GM13977 (cell line): ENCODE measurements at regions not wholly inside any gene's neighbourhood (a gene's known extent, or its start where the extent isn't known, plus 50 kb on each side); places are given as distances from the start of the nearest gene placed in this dataset.

Source experiments
- DNase-seq: peaks from one replicate; pipeline ENCODE4 v3.0.0; 2012; ENCODE audit warnings: low spot score
- in situ Hi-C: fragments of 300-500 bp; cut with MboI; formaldehyde crosslinking; loops from one replicate; pipeline ENCODE4 v1.12.0; 2022; ENCODE audit warnings: low sequenced_read_pairs, low pct_unique_long_range_greater_than_20kb, mixed read lengths, inconsistent platforms; ENCODE audit not compliant: unreplicated experiment
- TF ChIP-seq, protein P1 (sequence below): IDR thresholded peaks from 2 replicates; pipeline ENCODE4 v1.5.1; 2012; ENCODE audit warnings: mild to moderate bottlenecking, control low read depth; ENCODE audit not compliant: insufficient read depth; ENCODE audit errors: extremely low read depth, missing control alignments

DNA sequence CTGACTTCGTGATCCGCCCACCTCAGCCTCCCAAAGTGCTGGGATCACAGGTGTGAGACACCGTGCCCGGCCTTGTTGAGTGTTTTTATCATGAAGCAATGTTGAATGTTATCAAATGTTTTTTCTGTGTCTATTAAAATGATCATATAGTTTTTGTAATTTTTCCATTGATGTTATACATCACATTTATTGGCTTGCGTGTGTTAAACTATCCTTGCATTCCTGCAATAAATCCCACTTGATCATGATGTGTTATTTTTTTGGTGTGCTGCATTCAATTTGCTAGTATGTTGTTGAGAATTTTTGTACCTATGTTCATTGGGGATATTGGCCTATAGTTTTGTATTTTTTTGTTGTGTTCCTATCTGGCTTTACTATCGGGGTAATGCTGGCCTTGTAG lies 113.1 kb upstream of the PARD3B start:
- in situ Hi-C loops: no loop called here
- TF ChIP-seq, protein P1, sequence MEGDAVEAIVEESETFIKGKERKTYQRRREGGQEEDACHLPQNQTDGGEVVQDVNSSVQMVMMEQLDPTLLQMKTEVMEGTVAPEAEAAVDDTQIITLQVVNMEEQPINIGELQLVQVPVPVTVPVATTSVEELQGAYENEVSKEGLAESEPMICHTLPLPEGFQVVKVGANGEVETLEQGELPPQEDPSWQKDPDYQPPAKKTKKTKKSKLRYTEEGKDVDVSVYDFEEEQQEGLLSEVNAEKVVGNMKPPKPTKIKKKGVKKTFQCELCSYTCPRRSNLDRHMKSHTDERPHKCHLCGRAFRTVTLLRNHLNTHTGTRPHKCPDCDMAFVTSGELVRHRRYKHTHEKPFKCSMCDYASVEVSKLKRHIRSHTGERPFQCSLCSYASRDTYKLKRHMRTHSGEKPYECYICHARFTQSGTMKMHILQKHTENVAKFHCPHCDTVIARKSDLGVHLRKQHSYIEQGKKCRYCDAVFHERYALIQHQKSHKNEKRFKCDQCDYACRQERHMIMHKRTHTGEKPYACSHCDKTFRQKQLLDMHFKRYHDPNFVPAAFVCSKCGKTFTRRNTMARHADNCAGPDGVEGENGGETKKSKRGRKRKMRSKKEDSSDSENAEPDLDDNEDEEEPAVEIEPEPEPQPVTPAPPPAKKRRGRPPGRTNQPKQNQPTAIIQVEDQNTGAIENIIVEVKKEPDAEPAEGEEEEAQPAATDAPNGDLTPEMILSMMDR: no peak
- DNase-seq: no peak

DNA sequence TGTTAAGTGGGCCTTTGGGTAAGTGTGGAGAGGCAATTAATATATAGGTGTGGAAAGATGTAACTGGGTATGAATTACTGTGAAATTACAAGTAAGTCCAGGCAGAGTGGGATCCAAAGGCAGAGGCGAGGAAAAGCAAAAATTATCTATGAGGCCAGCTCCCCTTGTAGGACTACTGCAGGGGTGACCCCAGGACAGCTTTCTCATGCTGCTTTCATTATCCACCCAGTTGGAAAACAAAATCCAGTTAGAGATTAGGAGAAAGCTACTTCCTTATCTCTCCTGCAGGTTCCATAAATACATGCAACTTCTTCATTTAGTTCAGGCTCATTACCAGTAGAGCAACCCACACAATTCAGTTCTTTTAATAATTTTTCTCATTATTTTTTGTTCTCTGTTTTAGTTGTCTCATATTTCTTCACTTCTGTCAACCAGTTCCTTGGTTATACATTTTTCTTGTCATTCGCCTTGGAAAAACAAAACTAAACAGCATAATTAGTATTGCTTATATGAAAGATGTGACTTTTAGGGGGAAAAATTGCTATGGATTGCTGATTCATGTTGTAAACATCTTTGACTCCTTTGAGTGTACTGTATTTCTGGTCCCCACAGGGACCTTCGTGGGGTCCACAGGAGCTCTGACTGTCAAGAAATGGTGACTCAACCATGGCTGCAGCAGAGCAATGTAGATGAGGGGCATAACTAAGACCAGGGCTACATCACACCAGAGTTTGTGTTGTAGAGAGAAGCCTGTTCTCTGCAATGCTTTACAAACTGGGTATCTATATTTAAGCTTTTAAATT lies 110.4 kb upstream of the PARD3B start:
- TF ChIP-seq, protein P1: no peak
- DNase-seq: no peak
- in situ Hi-C loops: no loop called here

DNA sequence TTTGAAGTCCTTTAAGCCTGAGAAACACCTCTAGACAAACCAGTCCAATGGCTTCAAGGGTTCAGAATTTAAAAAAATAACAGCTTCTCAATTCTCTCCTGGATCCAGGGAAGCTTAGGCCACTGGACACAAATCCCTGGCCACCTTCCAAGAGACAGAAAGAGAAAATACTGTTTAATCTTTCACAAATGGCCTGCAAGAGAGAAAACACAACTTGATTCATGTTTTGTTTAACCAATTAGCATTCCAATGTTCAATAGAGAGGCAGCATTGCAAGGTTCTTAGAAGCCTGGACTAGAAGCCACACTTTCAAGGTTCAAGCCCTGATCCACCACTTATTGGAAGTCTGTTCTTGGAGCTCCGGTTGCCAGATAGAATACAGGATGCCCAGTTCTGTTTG lies 109.0 kb upstream of the PARD3B start:
- TF ChIP-seq, protein P1: no peak
- in situ Hi-C loops: no loop called here
- no peak for DNase-seq

DNA sequence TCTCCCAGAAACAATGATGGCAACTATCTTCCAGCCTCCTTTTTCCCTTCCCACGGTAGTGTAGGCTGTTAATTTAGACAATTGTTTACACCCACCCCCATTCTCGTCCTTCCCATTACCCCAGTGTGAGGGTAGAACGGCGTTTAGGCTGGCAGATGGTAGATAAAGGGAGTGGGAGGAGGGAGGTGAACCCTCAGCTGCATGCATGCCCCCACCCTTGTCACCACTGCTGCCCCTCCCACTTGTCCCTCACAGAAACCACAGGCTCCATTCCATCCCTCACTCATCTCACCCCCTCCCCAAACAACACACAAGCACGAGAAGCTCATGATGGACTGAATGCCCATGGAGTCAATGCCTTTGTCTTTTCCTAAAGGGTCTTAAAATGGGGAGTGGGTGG lies 107.9 kb upstream of the PARD3B start:
- in situ Hi-C loops: no loop called here
- TF ChIP-seq, protein P1: no peak
- no peak for DNase-seq

DNA sequence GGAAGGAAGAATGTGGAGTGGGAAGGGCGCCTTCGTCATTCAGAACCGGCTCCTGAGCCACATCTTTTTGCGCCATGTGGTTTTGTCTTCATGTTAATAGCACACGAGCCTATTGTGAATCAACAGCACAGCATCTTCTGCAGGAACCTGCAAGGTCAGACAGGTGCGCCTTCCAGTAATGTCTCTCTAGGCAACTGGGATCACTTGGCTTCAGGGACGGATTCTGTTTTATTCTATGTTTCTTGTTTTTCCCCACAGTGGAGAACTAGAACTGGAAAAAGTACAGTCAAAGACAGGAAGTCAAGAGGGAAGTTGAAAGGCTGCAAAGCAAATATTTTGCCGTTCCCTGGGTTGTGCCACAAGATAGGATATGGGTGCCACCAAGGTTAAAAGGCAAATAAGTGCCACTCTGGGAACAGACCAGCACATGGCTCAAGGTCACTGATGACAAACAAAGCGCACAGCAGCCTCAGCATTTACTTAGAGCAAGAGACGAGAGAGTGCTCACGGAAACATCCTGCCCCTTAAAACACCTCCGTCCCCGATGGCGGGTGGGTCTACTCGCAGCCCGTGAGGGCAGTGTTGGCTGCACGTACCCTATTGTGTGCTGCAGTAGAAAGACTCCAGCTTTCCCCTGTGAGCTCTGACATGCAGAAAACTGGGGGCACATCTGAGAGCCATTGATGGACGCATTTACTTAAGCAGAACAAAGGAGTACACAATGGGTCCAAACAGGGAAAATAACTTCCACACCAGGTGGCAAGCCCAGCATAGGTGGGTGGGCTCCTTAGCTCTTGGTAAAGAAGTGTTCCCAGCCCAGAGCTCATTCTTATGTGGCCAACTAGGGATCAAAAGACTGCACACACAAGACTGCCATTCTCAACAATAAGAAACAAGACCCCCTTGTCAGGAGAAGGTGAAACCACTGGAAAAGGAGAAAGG lies 107.2 kb upstream of the PARD3B start:
- in situ Hi-C loops: no loop called here
- TF ChIP-seq, protein P1: no peak
- no peak for DNase-seq

DNA sequence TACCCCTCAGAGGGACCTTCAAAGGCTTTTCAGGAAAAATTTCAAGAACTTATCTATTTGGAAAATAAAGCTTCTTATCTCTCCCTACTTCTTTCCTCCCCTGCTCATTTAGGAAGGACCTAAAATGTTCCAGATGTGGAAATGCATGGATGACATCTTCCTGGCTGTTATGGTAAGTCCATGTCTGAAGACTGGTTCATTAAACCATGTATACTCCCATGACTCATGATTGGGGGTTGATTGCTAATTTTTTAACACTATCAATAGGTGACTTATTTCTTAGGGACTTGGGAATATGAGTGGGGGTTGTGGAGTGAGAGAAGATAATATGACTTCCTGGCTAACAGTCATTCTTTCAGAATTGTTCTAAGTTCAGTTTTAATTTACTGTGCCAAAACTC lies 104.0 kb upstream of the PARD3B start:
- TF ChIP-seq, protein P1: no peak
- no peak for DNase-seq
- in situ Hi-C loops: no loop called here
